ENCODE measurements at regions not wholly inside any gene's neighbourhood (a gene's known extent, or its start where the extent isn't known, plus 50 kb on each side); places are given as distances from the start of the nearest gene placed in this dataset.

GRCh38 chr20:19001177-19001576 is 187.6 kb downstream of the SCP2D1 start:
- no peak for TF ChIP-seq POLR2AphosphoS5 (IDR thresholded peaks at IDR 0.05; ENCODE audit: borderline replicate concordance, low read depth, low read length)
- TF ChIP-seq EZH2 (IDR thresholded peaks at IDR 0.05) = no peak
- TF ChIP-seq FOXP2 (optimal IDR thresholded peaks at IDR 0.05; ENCODE audit: control extremely low read depth, extremely low read length, insufficient read depth) = no peak
